BLaER1 (cell line): ENCODE measurements at regions not wholly inside any gene's neighbourhood (a gene's known extent, or its start where the extent isn't known, plus 50 kb on each side); places are given as distances from the start of the nearest gene placed in this dataset.

ENCODE experiments used
- H3K27ac ChIP-seq: shearing (Covaris generic); formaldehyde crosslinking; 2 replicates; pipeline ENCODE4 v1.8.1; 2022
- H3K27me3 ChIP-seq: shearing (Covaris generic); formaldehyde crosslinking; 2 replicates; pipeline ENCODE4 v1.8.1; 2022
- H3K36me3 ChIP-seq: shearing (Covaris generic); formaldehyde crosslinking; 2 replicates; pipeline ENCODE4 v1.8.1; 2022
- H3K4me1 ChIP-seq: shearing (Covaris generic); formaldehyde crosslinking; 2 replicates; pipeline ENCODE4 v1.8.1; 2022
- H3K4me2 ChIP-seq: shearing (Covaris generic); formaldehyde crosslinking; 2 replicates; pipeline ENCODE4 v1.8.1; 2022
- H3K4me3 ChIP-seq: shearing (Covaris generic); formaldehyde crosslinking; 2 replicates; pipeline ENCODE4 v1.8.1; 2022
- H3K9ac ChIP-seq: shearing (Covaris generic); formaldehyde crosslinking; 2 replicates; pipeline ENCODE4 v1.8.1; 2022
- H3K9me3 ChIP-seq: shearing (Covaris generic); formaldehyde crosslinking; 2 replicates; pipeline ENCODE4 v1.8.1; 2022
- H4K20me1 ChIP-seq: shearing (Covaris generic); formaldehyde crosslinking; 2 replicates; pipeline ENCODE4 v1.8.1; 2022
- Cebpa-rat ChIP-seq: shearing (Covaris generic); IDR thresholded peaks from 2 replicates; pipeline ENCODE4 v1.8.1; 2022

DNA sequence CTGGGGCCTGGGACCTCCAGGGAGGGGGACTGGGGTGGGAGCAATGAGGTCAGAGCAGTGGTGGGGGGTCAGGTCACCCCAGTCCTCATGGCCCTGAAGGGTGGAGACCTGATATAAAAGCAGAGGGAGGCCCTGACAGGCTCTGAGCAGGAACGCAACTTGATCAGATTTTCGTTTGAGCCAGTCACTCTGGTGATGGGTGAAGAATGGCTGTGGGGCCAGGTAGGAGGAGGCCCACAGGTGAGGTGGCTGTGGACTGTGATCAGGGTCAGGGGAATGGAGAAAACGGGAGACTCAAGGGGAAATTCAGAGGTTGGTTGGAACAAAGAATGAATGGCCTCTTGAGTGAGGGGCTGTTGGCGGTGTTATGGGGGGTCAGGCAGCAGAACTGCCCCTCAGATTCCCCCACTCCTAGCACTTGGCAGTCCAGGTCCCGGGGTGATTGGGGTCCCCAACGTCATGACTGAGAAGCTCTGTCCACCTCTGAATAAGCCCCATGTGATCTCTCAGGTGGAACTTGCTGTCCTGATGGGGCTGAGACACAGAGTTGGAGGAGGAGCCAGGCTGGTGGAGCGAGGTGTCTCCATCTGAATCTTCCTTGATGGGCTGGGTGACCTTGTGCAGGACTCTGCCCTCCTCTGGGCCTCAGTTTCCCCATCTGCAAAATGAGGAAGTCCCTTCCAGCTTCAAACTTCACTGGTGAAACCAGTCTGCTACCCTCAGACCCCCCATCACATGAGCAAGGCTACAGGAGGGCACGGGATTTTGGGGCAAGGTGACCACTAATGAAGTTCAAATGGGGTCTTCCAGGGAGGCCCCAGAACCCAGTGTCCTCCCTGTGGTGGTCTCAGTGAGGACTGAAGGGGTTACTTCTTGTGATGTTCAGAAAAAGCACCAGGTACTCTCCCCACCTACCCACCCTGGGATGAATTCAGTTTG is 683.0 kb downstream of the MATN1 start:
- Histone ChIP-seq H4K20me1 (no peaks in the 10 kb centered on the region), H3K4me2 (no peak overlapping the region), H3K27me3 (no peaks in the 10 kb centered on the region), H3K9ac (no peak overlapping the region), H3K36me3 (no peaks in the 10 kb centered on the region), H3K4me3 (no peak overlapping the region), H3K4me1 (no peaks in the 10 kb centered on the region), H3K27ac (no peak overlapping the region), H3K9me3 (peaks cover 29% of the 10 kb centered on the region)
- no peak for TF ChIP-seq Cebpa-rat

DNA sequence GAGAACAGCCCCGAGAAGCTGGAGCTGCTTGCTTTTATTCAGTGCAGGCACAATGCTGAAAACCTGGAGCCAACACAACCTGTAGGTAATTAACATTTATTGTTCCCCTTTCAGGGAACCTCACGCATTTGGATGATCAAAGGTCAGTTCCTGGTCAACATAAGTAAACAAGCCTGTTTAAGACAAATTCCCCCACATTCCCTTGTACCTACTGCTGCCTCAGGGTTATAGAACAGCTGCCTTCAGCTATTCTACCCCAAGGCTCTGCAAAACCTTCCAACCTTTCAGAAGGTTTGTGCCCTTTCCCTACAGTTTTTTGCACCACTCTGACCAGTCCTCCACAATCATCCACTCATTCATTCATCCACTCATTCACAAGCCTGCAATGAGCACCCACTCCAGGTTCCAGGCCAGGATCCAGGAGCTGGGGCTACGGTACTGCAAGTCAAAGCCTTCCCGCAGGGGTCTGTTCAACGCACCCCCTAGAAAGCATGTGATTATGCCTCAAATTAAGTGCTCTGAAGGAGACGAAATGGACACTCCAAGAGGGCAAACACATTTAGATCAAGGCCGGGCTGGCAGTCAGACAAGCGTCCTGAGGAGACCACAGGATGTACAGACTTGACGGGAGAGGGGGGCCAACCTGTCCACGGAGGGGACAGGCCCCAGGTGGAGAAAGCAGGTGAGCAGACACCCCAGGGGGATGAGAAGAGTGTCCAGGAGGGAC is 683.9 kb downstream of the MATN1 start:
- Histone ChIP-seq H4K20me1 (no peaks in the 10 kb centered on the region), H3K36me3 (no peaks in the 10 kb centered on the region), H3K9ac (no peak overlapping the region), H3K27me3 (no peaks in the 10 kb centered on the region), H3K9me3 (peaks cover 29% of the 10 kb centered on the region), H3K4me1 (no peaks in the 10 kb centered on the region), H3K4me2 (no peak overlapping the region), H3K4me3 (no peak overlapping the region), H3K27ac (no peak overlapping the region)
- TF ChIP-seq Cebpa-rat, result no peak

DNA sequence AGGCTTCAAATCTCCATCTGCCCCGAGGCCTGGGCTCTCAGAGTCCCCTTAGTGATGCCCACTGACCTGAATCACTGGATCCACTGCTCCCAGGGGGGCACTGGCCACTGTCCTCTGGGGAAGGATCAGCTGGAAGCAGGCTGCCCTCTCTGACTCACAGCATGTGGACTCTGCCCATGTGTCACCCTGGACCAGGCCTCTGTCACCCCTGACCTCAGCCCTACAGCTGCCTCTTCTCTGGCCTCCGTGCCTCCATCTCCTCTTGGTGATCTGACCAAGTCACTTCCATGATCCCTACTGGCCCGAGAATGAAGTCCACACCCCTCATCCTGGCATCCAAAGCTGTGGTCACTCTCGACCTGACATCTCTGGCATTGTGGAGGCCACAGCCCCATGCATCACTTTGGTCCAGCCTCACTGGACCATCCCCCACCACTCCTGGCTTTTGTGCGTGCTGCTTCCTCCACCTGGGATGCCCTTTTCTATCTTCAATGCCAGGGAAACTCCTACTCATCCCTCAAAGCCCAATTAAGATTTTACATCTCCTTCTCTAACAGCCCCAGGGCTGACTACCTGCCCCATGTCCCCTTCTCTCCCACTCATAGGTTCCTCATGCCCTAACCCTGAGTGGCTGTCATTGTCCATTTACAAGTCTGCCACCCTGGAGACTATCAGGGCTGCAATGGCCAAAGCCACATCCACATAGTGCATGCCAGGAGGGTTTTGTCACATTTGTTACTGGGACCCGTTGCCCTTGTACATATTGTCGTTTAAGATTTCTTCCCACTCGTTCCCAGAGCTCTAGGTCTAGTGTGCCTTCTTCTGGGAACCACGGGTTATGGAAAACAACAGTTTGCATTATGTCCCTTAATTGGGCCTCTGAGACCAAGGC is 685.0 kb downstream of the MATN1 start:
- Histone ChIP-seq H3K4me2 (no peak overlapping the region), H4K20me1 (no peaks in the 10 kb centered on the region), H3K27me3 (no peaks in the 10 kb centered on the region), H3K27ac (no peak overlapping the region), H3K4me1 (no peaks in the 10 kb centered on the region), H3K4me3 (no peak overlapping the region), H3K9ac (no peak overlapping the region), H3K36me3 (no peaks in the 10 kb centered on the region), H3K9me3 (peaks cover 21% of the 10 kb centered on the region)
- TF ChIP-seq Cebpa-rat, result no peak

DNA sequence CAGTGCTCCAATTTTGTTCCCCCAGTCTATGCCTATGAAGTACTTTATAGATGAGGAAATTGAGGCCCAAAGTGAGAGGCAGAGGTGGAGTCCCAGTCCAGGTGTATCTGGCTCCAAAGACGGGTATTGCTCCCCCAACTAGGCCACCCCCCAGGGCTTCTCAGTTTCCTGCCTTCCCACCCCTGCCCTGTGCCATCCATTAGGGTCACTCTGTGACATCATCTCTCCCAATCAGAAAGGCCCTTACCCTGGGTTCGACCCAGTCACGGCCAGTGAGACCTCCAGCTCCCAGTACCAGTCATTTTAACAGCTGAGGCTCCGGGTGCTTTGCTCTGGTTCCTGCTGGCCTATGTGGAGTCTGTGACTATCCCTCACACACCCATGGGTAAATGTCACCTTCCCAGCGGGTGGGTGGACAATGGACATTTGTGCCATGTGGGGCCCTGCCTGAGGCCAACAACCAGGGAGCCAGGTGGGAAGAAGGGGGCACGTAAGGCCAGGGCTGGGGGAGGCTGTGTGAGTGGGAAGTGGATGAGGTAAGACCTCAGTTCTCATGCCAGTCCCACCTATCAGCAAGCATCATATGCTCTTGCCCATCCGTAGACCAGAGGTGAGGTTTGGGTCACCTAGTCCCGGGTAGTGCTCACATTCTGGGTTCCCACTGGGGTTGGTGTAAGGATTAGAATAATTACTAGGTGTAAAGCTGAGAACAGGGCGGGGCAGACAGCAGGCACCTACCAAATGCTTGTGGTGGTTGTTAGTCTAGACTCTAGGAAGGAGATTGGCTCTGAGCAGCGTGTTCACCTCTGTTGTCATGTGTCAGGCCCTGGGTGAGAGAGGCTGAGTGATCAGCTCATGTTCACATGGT is 685.9 kb downstream of the MATN1 start:
- Histone ChIP-seq H3K27me3 (no peaks in the 10 kb centered on the region), H3K27ac (no peak overlapping the region), H3K9ac (no peak overlapping the region), H4K20me1 (no peaks in the 10 kb centered on the region), H3K4me2 (no peak overlapping the region), H3K36me3 (no peaks in the 10 kb centered on the region), H3K4me3 (no peak overlapping the region), H3K4me1 (no peaks in the 10 kb centered on the region), H3K9me3 (peaks cover 21% of the 10 kb centered on the region)
- TF ChIP-seq Cebpa-rat, result no peak

- no peaks in the 10 kb centered on the region for H3K27me3 ChIP-seq
- H3K4me1 ChIP-seq, result no peaks in the 10 kb centered on the region
- no peak overlapping the region for H3K4me3 ChIP-seq
- no peak overlapping the region for H3K27ac ChIP-seq
- H3K36me3 ChIP-seq, result no peaks in the 10 kb centered on the region
- no peaks in the 10 kb centered on the region for H4K20me1 ChIP-seq
- H3K9me3 ChIP-seq, result peaks cover 21% of the 10 kb centered on the region
- TF ChIP-seq Cebpa-rat, result no peak
- no peak overlapping the region for H3K9ac ChIP-seq
- H3K4me2 ChIP-seq, result no peak overlapping the region
Measured at GRCh38 chr1:30036666-30037065, 686.7 kb downstream of the MATN1 start.

- no peak overlapping the region for H3K4me2 ChIP-seq
- no peak overlapping the region for H3K4me3 ChIP-seq
- H3K9me3 ChIP-seq, result peaks cover 20% of the 10 kb centered on the region
- TF ChIP-seq Cebpa-rat, result no peak
- no peaks in the 10 kb centered on the region for H3K4me1 ChIP-seq
- no peaks in the 10 kb centered on the region for H3K27me3 ChIP-seq
- H4K20me1 ChIP-seq, result no peaks in the 10 kb centered on the region
- no peak overlapping the region for H3K9ac ChIP-seq
- no peak overlapping the region for H3K27ac ChIP-seq
- no peaks in the 10 kb centered on the region for H3K36me3 ChIP-seq
Measured at GRCh38 chr1:30036229-30036547, 687.2 kb downstream of the MATN1 start.

- H3K4me1 ChIP-seq, result no peaks in the 10 kb centered on the region
- no peak overlapping the region for H3K4me3 ChIP-seq
- no peak overlapping the region for H3K27ac ChIP-seq
- no peak overlapping the region for H3K9ac ChIP-seq
- no peak overlapping the region for H3K4me2 ChIP-seq
- H3K9me3 ChIP-seq, result peaks cover 20% of the 10 kb centered on the region
- TF ChIP-seq Cebpa-rat, result no peak
- no peaks in the 10 kb centered on the region for H4K20me1 ChIP-seq
- H3K27me3 ChIP-seq, result no peaks in the 10 kb centered on the region
- no peaks in the 10 kb centered on the region for H3K36me3 ChIP-seq
Measured at GRCh38 chr1:30035522-30036228, 687.7 kb downstream of the MATN1 start.

DNA sequence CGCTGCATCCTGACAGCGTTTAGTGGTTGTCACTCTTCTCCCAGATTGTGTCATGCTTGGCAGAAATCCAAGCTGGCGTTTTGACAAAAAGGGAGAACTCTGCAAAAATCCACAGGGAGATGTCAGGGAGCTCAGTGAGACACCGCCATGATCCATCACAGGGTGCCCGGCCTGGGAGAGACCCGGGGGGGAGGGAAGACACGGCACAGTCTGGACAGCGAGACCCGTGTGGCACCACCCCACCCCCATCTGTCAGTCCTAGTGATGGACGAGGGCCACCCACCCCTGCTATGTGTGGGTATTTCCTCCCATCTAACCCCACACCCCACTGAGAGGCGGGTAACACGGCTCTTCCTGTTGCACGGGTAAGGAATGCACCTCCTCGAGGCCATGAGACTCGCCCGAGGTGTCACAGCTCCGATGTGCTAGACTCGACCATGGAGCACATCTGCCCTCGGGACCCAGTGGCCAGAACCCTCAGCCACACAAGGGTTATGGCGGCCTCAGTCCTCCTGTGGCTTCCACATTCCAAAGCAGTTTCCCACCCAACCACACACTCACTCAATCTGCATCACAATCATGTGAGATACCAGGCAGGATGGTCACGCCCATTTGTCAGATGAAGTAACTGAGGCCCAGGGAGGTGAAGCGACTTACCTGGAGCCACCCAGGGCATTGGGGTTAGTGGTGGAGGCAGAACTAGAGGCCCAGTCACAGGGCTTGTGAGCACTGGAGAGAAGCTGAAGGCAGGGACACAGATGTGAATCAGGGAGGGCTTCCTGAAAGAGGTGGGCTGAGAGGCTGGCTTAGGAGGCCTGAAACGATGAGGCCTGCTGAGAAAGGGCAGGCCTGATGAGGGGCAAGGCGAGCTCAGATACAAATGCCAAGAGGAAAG is 688.5 kb downstream of the MATN1 start:
- Histone ChIP-seq H4K20me1 (no peaks in the 10 kb centered on the region), H3K4me1 (no peaks in the 10 kb centered on the region)
- no peak for TF ChIP-seq Cebpa-rat

More for the DNA sequence above, 688.5 kb downstream of the MATN1 start:
- no peak overlapping the region for H3K27ac ChIP-seq
- no peak overlapping the region for H3K4me2 ChIP-seq
- H3K9me3 ChIP-seq, result peaks cover 20% of the 10 kb centered on the region
- H3K36me3 ChIP-seq, result no peaks in the 10 kb centered on the region
- H3K9ac ChIP-seq, result no peak overlapping the region
- H3K4me3 ChIP-seq, result no peak overlapping the region
- no peaks in the 10 kb centered on the region for H3K27me3 ChIP-seq
